ENCODE measurements at regions not wholly inside any gene's neighbourhood (a gene's known extent, or its start where the extent isn't known, plus 50 kb on each side); places are given as distances from the start of the nearest gene placed in this dataset.

GRCh38 chr1:82299056-82299455 is 498.3 kb downstream of the ADGRL2 start:
- Mint-ChIP-seq H3K4me3 (no peak overlapping the region), H3K36me3 (ENCODE audit: low read depth) (no peaks in the 10 kb centered on the region)
- POLR2A ChIA-PET: no interaction called here

GRCh38 chr1:82297139-82297896 is 496.6 kb downstream of the ADGRL2 start:
- no peak overlapping the region for H3K27ac ChIP-seq (ENCODE audit: low read depth in 1 of 2, low read length in 2 of 2)
- H3K9me3 ChIP-seq (ENCODE audit: control insufficient read depth in 1 of 2, insufficient read depth in 1 of 2, low read length in 2 of 2): no peaks in the 10 kb centered on the region
- DNase-seq: no peak
- H3K27me3 ChIP-seq (ENCODE audit: control insufficient read depth in 1 of 2, insufficient read depth in 2 of 2, low read length in 2 of 2): no peaks in the 10 kb centered on the region
- CTCF ChIA-PET: no interaction called here
- Mint-ChIP-seq H3K36me3 (ENCODE audit: low read depth) (no peaks in the 10 kb centered on the region), H3K4me3 (no peak overlapping the region), H3K27me3 (no peaks in the 10 kb centered on the region), H3K27ac (no peak overlapping the region), H3K9me3 (no peaks in the 10 kb centered on the region), H3K4me1 (ENCODE audit: low read depth) (no peaks in the 10 kb centered on the region)
- TF ChIP-seq CTCF (IDR thresholded peaks at IDR 0.05): no peak
- no peaks in the 10 kb centered on the region for H3K4me1 ChIP-seq (ENCODE audit: insufficient read depth, low read length)
- H3K4me3 ChIP-seq (ENCODE audit: low read length): no peak overlapping the region
- intact Hi-C loops (cut with DNase I, micrococcal nuclease): no loop called here
- POLR2A ChIA-PET: no interaction called here
- H3K36me3 ChIP-seq (ENCODE audit: insufficient read depth, low read length): no peaks in the 10 kb centered on the region
- no peak for ATAC-seq (ENCODE audit: poor library complexity)

More at GRCh38 chr1:82299056-82299455, 498.3 kb downstream of the ADGRL2 start:
- Histone ChIP-seq H3K4me1 (ENCODE audit: insufficient read depth, low read length) (no peaks in the 10 kb centered on the region), H3K27me3 (ENCODE audit: control insufficient read depth in 1 of 2, insufficient read depth in 2 of 2, low read length in 2 of 2) (no peaks in the 10 kb centered on the region), H3K9me3 (ENCODE audit: control insufficient read depth in 1 of 2, insufficient read depth in 1 of 2, low read length in 2 of 2) (no peaks in the 10 kb centered on the region), H3K27ac (ENCODE audit: low read depth in 1 of 2, low read length in 2 of 2) (no peak overlapping the region), H3K36me3 (ENCODE audit: insufficient read depth, low read length) (no peaks in the 10 kb centered on the region), H3K4me3 (ENCODE audit: low read length) (no peak overlapping the region)
- Mint-ChIP-seq H3K9me3 (no peaks in the 10 kb centered on the region), H3K4me1 (ENCODE audit: low read depth) (no peaks in the 10 kb centered on the region), H3K27ac (no peak overlapping the region), H3K27me3 (no peaks in the 10 kb centered on the region)
- CTCF ChIA-PET: no interaction called here
- ATAC-seq (ENCODE audit: poor library complexity) (no peak), DNase-seq (no peak)
- intact Hi-C loops (cut with DNase I, micrococcal nuclease): no loop called here
- no peak for TF ChIP-seq CTCF (IDR thresholded peaks at IDR 0.05)

- no peak for TF ChIP-seq CTCF (IDR thresholded peaks at IDR 0.05)
- H3K27ac Mint-ChIP-seq: no peak overlapping the region
- ChIA-PET CTCF (no interaction called here), POLR2A (no interaction called here)
- no peaks in the 10 kb centered on the region for H3K4me1 Mint-ChIP-seq (ENCODE audit: low read depth)
- H3K4me3 Mint-ChIP-seq: no peak overlapping the region
- intact Hi-C loops (cut with DNase I, micrococcal nuclease): no loop called here
- no peaks in the 10 kb centered on the region for H3K36me3 Mint-ChIP-seq (ENCODE audit: low read depth)
- ATAC-seq (ENCODE audit: poor library complexity) (no peak), DNase-seq (no peak)
- Histone ChIP-seq H3K27ac (ENCODE audit: low read depth in 1 of 2, low read length in 2 of 2) (no peak overlapping the region), H3K4me3 (ENCODE audit: low read length) (no peak overlapping the region), H3K9me3 (ENCODE audit: control insufficient read depth in 1 of 2, insufficient read depth in 1 of 2, low read length in 2 of 2) (no peaks in the 10 kb centered on the region), H3K27me3 (ENCODE audit: control insufficient read depth in 1 of 2, insufficient read depth in 2 of 2, low read length in 2 of 2) (no peaks in the 10 kb centered on the region), H3K36me3 (ENCODE audit: insufficient read depth, low read length) (no peaks in the 10 kb centered on the region), H3K4me1 (ENCODE audit: insufficient read depth, low read length) (no peaks in the 10 kb centered on the region)
- H3K9me3 Mint-ChIP-seq: no peaks in the 10 kb centered on the region
- H3K27me3 Mint-ChIP-seq: no peaks in the 10 kb centered on the region
Observed at GRCh38 chr1:82287556-82287955, 486.8 kb downstream of the ADGRL2 start.
